Neuronal stem cell (in vitro differentiated cells): ENCODE measurements at regions not wholly inside any gene's neighbourhood (a gene's known extent, or its start where the extent isn't known, plus 50 kb on each side); places are given as distances from the start of the nearest gene placed in this dataset.

Experiments used
- DNase-seq: peaks from one replicate; pipeline ENCODE4 v3.0.0-alpha.2; 2013; ENCODE audit warnings: low spot score
- H2AFZ ChIP-seq: one replicate; pipeline ENCODE4 v1.6.1; 2013; ENCODE audit warnings: mild to moderate bottlenecking, low read length, inconsistent platforms
- H2AK5ac ChIP-seq: 2 replicates; pipeline ENCODE4 v1.6.1; 2013; ENCODE audit warnings: low read depth, mild to moderate bottlenecking, inconsistent platforms, low read length, moderate library complexity, mixed read lengths
- H2BK120ac ChIP-seq: 2 replicates; pipeline ENCODE4 v1.6.1; 2013; ENCODE audit warnings: low read depth, mild to moderate bottlenecking, inconsistent platforms, low read length, moderate library complexity, mixed read lengths
- H2BK12ac ChIP-seq: one replicate; pipeline ENCODE4 v1.6.1; 2013; ENCODE audit warnings: low read length, inconsistent platforms
- H2BK15ac ChIP-seq: 2 replicates; pipeline ENCODE4 v1.6.1; 2013; ENCODE audit warnings: mild to moderate bottlenecking, low read length, inconsistent platforms, mixed read lengths
- H2BK5ac ChIP-seq: one replicate; pipeline ENCODE4 v1.6.1; 2013; ENCODE audit warnings: inconsistent platforms, mild to moderate bottlenecking, low read length, moderate library complexity
- H3K14ac ChIP-seq: one replicate; pipeline ENCODE4 v1.6.1; 2013; ENCODE audit warnings: low read length, inconsistent platforms
- H3K18ac ChIP-seq: 2 replicates; pipeline ENCODE4 v1.6.1; 2013; ENCODE audit warnings: low read length, inconsistent platforms
- H3K23ac ChIP-seq: 2 replicates; pipeline ENCODE4 v1.6.1; 2013; ENCODE audit warnings: low read depth, mild to moderate bottlenecking, mixed read lengths, low read length, inconsistent platforms; ENCODE audit not compliant: poor library complexity
- H3K27ac ChIP-seq: replicated peaks from 3 replicates; pipeline ENCODE4 v1.5.1; 2013; ENCODE audit warnings: low read length, inconsistent platforms
- H3K27me3 ChIP-seq, 3 experiments: 2 replicates each; pipeline ENCODE4 v1.6.1; 2013; ENCODE audit warnings: low read length in 3 of 3, mild to moderate bottlenecking in 2 of 3, inconsistent platforms in 1 of 3, low read depth in 1 of 3, mixed read lengths in 1 of 3, moderate library complexity in 1 of 3; ENCODE audit not compliant: control insufficient read depth in 3 of 3, insufficient read depth in 3 of 3
- H3K36me3 ChIP-seq, 2 donors: replicated peaks in 1 of 2; 2 replicates each; pipeline ENCODE4 v1.6.1; 2013; ENCODE audit warnings: low read length in 2 of 2; ENCODE audit not compliant: control insufficient read depth in 2 of 2, insufficient read depth in 2 of 2
- H3K4ac ChIP-seq: 2 replicates; pipeline ENCODE4 v1.6.1; 2013; ENCODE audit warnings: inconsistent platforms, mild to moderate bottlenecking, low read length, moderate library complexity
- H3K4me1 ChIP-seq, 2 donors: 1 replicate in 1 of 2; 2 replicates in 1 of 2; pipeline ENCODE4 v1.6.1; 2013; ENCODE audit warnings: low read length in 2 of 2, low read depth in 1 of 2; ENCODE audit not compliant: control insufficient read depth in 2 of 2, insufficient read depth in 1 of 2
- H3K4me2 ChIP-seq: one replicate; pipeline ENCODE4 v1.6.1; 2013; ENCODE audit warnings: mild to moderate bottlenecking, low read length, inconsistent platforms; ENCODE audit not compliant: insufficient read depth, poor library complexity, severe bottlenecking
- H3K4me3 ChIP-seq, 2 donors: 2 replicates each; pipeline ENCODE4 v1.5.1; 2013; ENCODE audit warnings: low read length in 2 of 2, mild to moderate bottlenecking in 2 of 2, inconsistent platforms in 1 of 2, moderate library complexity in 1 of 2
- H3K79me1 ChIP-seq: one replicate; pipeline ENCODE4 v1.6.1; 2013; ENCODE audit warnings: low read depth, mild to moderate bottlenecking, inconsistent platforms, low read length, moderate library complexity
- H3K9ac ChIP-seq: one replicate; pipeline ENCODE4 v1.6.1; 2013; ENCODE audit warnings: mild to moderate bottlenecking, low read depth, low read length, inconsistent platforms; ENCODE audit not compliant: poor library complexity
- H3K9me3 ChIP-seq, 2 donors: replicated peaks in 1 of 2; 2 replicates each; pipeline versions ENCODE3 to v1.6.1; 2013; ENCODE audit warnings: low read length in 2 of 2, mild to moderate bottlenecking in 2 of 2, inconsistent platforms in 1 of 2, low read depth in 1 of 2, mixed read lengths in 1 of 2, moderate library complexity in 1 of 2; ENCODE audit not compliant: control insufficient read depth in 2 of 2, insufficient read depth in 1 of 2
- H4K8ac ChIP-seq: one replicate; pipeline ENCODE4 v1.6.1; 2013; ENCODE audit warnings: low read depth, mild to moderate bottlenecking, inconsistent platforms, low read length, moderate library complexity
- H4K91ac ChIP-seq: one replicate; pipeline ENCODE4 v1.6.1; 2013; ENCODE audit warnings: low read length, low read depth, mild to moderate bottlenecking, inconsistent platforms; ENCODE audit not compliant: poor library complexity
- WGBS, 2 donors: extraction: QIAGEN DNeasy Blood & Tissue Kit; methylation state at CpG; one replicate each; pipeline ENCODE4 v1.1.7; 2013; ENCODE audit warnings: missing lambda C conversion rate in 2 of 2, mixed read lengths in 1 of 2; ENCODE audit not compliant: insufficient read length in 2 of 2, insufficient replicate concordance in 1 of 2; ENCODE audit errors: extremely low coverage in 2 of 2; 5-methylcytosine and 5-hydroxymethylcytosine counted together

GRCh38 chrX:39965051-39965573 is 132.6 kb downstream of the BCOR start:
- Histone ChIP-seq H4K8ac (no peak overlapping the region), H3K23ac (no peak overlapping the region), H2BK12ac (no peak overlapping the region), H4K91ac (no peak overlapping the region), H3K79me1 (no peaks in the 10 kb centered on the region), H3K4me3 (no peak overlapping the region), H3K14ac (no peak overlapping the region), H3K27ac (no peak overlapping the region), H3K4me1 (peaks cover 7% of the 10 kb centered on the region in 2 donors), H3K27me3 (no peaks in the 10 kb centered on the region), H2BK5ac (no peak overlapping the region), H3K9me3 (no peaks in the 10 kb centered on the region), H2AK5ac (no peak overlapping the region), H3K4ac (no peak overlapping the region), H3K9ac (no peak overlapping the region), H3K36me3 (no peaks in the 10 kb centered on the region), H2AFZ (no peak overlapping the region), H2BK15ac (no peak overlapping the region), H3K18ac (no peak overlapping the region), H2BK120ac (no peak overlapping the region), H3K4me2 (no peak overlapping the region)
- no peak for DNase-seq
- no CpG with 5 or more reads among the region's 1 CpG for WGBS, 2 donors

GRCh38 chrX:39966176-39966575 is 131.6 kb downstream of the BCOR start:
- H3K4me2 ChIP-seq = no peak overlapping the region
- WGBS, 2 donors = no CpG with 5 or more reads among the region's 8 CpGs
- no peak for DNase-seq
- no peak overlapping the region for H4K8ac ChIP-seq
- H2AFZ ChIP-seq = no peak overlapping the region
- no peaks in the 10 kb centered on the region for H3K79me1 ChIP-seq
- no peak overlapping the region for H3K14ac ChIP-seq
- no peak overlapping the region for H3K23ac ChIP-seq
- H2AK5ac ChIP-seq = no peak overlapping the region
- no peaks in the 10 kb centered on the region for H3K36me3 ChIP-seq
- H2BK5ac ChIP-seq = no peak overlapping the region
- no peaks in the 10 kb centered on the region for H3K27me3 ChIP-seq
- no peak overlapping the region for H3K9ac ChIP-seq
- H3K27ac ChIP-seq = no peak overlapping the region
- H3K4ac ChIP-seq = no peak overlapping the region
- H2BK15ac ChIP-seq = no peak overlapping the region
- H3K4me3 ChIP-seq = no peak overlapping the region
- peaks cover 7% of the 10 kb centered on the region in 2 donors for H3K4me1 ChIP-seq
- H2BK12ac ChIP-seq = no peak overlapping the region
- H2BK120ac ChIP-seq = no peak overlapping the region
- peaks cover under 1 to 3% of the 10 kb centered on the region in 2 donors for H3K9me3 ChIP-seq
- no peak overlapping the region for H3K18ac ChIP-seq
- no peak overlapping the region for H4K91ac ChIP-seq

- Histone ChIP-seq H3K27ac (no peak overlapping the region), H4K91ac (no peak overlapping the region), H3K4me2 (no peak overlapping the region), H3K9ac (no peak overlapping the region), H4K8ac (no peak overlapping the region), H2AFZ (no peak overlapping the region), H3K79me1 (no peaks in the 10 kb centered on the region), H3K4me1 (peaks cover 7% of the 10 kb centered on the region in 2 donors), H3K4me3 (no peak overlapping the region), H2BK5ac (no peak overlapping the region), H3K9me3 (peaks cover 4 to 9% of the 10 kb centered on the region in 2 donors), H3K36me3 (no peaks in the 10 kb centered on the region), H3K4ac (no peak overlapping the region), H2BK120ac (no peak overlapping the region), H3K18ac (no peak overlapping the region), H3K14ac (no peak overlapping the region), H3K23ac (no peak overlapping the region), H2BK15ac (no peak overlapping the region), H2BK12ac (no peak overlapping the region), H2AK5ac (no peak overlapping the region), H3K27me3 (no peaks in the 10 kb centered on the region)
- WGBS, 2 donors = no CpG with 5 or more reads among the region's 4 CpGs
- DNase-seq = no peak
Observed at GRCh38 chrX:39967348-39967747, 130.4 kb downstream of the BCOR start.

GRCh38 chrX:39969099-39969818 is 128.5 kb downstream of the BCOR start:
- no peak overlapping the region for H2BK120ac ChIP-seq
- H3K23ac ChIP-seq = no peak overlapping the region
- H3K27ac ChIP-seq = no peak overlapping the region
- H3K79me1 ChIP-seq = no peaks in the 10 kb centered on the region
- no peak for DNase-seq
- no peaks in the 10 kb centered on the region for H3K27me3 ChIP-seq
- H2BK12ac ChIP-seq = no peak overlapping the region
- H2BK5ac ChIP-seq = no peak overlapping the region
- no peak overlapping the region for H4K8ac ChIP-seq
- peak overlapping the region; percentile 63 for H2AFZ ChIP-seq
- WGBS, 2 donors = no CpG with 5 or more reads among the region's 16 CpGs
- H3K36me3 ChIP-seq = no peaks in the 10 kb centered on the region
- H3K18ac ChIP-seq = peak overlapping the region; percentile 64
- peak overlapping the region; percentile 21 for H3K9ac ChIP-seq
- peak overlapping the region; percentile 18 for H3K4me2 ChIP-seq
- no peak overlapping the region for H2AK5ac ChIP-seq
- peaks cover 7 to 15% of the 10 kb centered on the region in 2 donors for H3K4me1 ChIP-seq
- H3K4ac ChIP-seq = no peak overlapping the region
- no peak overlapping the region for H3K4me3 ChIP-seq
- peaks cover 4 to 9% of the 10 kb centered on the region in 2 donors for H3K9me3 ChIP-seq
- H3K14ac ChIP-seq = no peak overlapping the region
- H2BK15ac ChIP-seq = no peak overlapping the region
- no peak overlapping the region for H4K91ac ChIP-seq
